WTC11 (cell line): ENCODE measurements at regions not wholly inside any gene's neighbourhood (a gene's known extent, or its start where the extent isn't known, plus 50 kb on each side); places are given as distances from the start of the nearest gene placed in this dataset.

Experiments used
- ATF3 ChIP-seq: sonication (generic); formaldehyde crosslinking; conservative IDR thresholded peaks from 2 replicates; pipeline ENCODE4 v1.8.1; 2022; ENCODE audit warnings: mild to moderate bottlenecking, missing genetic modification reagents
- CREB1 ChIP-seq: sonication (generic); formaldehyde crosslinking; IDR thresholded peaks from 2 replicates; pipeline ENCODE4 v1.8.0; 2023; ENCODE audit warnings: mild to moderate bottlenecking, missing genetic modification reagents
- CTCF ChIP-seq: fragments of 200-600 bp; IDR thresholded peaks from 2 replicates; pipeline ENCODE4 v1.8.0; 2022; ENCODE audit warnings: antibody characterized with exemption
- FOXJ3 ChIP-seq: sonication (generic); formaldehyde crosslinking; IDR thresholded peaks from 2 replicates; pipeline ENCODE4 v1.9.0; 2021; ENCODE audit warnings: missing genetic modification reagents, mild to moderate bottlenecking, borderline replicate concordance
- FOXK1 ChIP-seq: sonication (generic); formaldehyde crosslinking; IDR thresholded peaks from 2 replicates; pipeline ENCODE4 v1.8.0; 2022; ENCODE audit warnings: mild to moderate bottlenecking, moderate library complexity, missing genetic modification reagents
- IRF2 ChIP-seq: sonication (generic); formaldehyde crosslinking; IDR thresholded peaks from 2 replicates; pipeline ENCODE4 v1.8.0; 2022; ENCODE audit warnings: low read depth, missing genetic modification reagents, borderline replicate concordance
- MAX ChIP-seq: sonication (generic); formaldehyde crosslinking; IDR thresholded peaks from 2 replicates; pipeline ENCODE4 v1.8.0; 2022; ENCODE audit warnings: mild to moderate bottlenecking, missing genetic modification reagents
- SMAD4 ChIP-seq: sonication (generic); formaldehyde crosslinking; IDR thresholded peaks from 2 replicates; pipeline ENCODE4 v1.8.0; 2022; ENCODE audit warnings: mild to moderate bottlenecking, missing genetic modification reagents
- STAT6 ChIP-seq: sonication (generic); formaldehyde crosslinking; conservative IDR thresholded peaks from 2 replicates; pipeline ENCODE4 v1.8.1; 2023; ENCODE audit warnings: mild to moderate bottlenecking, low read depth, missing genetic modification reagents, moderate library complexity
- ZNF396 ChIP-seq: fragments of 250-450 bp; sonication (Bioruptor Pico); IDR thresholded peaks from 2 replicates; pipeline ENCODE4 v1.8.0; 2021; ENCODE audit warnings: mild to moderate bottlenecking, moderate library complexity, borderline replicate concordance
- ZNF512 ChIP-seq: sonication (generic); formaldehyde crosslinking; IDR thresholded peaks from 2 replicates; pipeline ENCODE4 v1.8.1; 2022; ENCODE audit warnings: missing genetic modification reagents, borderline replicate concordance

- TF ChIP-seq CTCF (no peak), ATF3 (CRISPR knock-in tag) (no peak), SMAD4 (CRISPR knock-in tag) (no peak), FOXK1 (CRISPR knock-in tag) (no peak), CREB1 (CRISPR knock-in tag) (no peak), ZNF512 (CRISPR knock-in tag) (no peak), ZNF396 (no peak), MAX (CRISPR knock-in tag) (no peak), STAT6 (CRISPR knock-in tag) (no peak), IRF2 (CRISPR knock-in tag) (no peak), FOXJ3 (no peak)
Measured at GRCh38 chr7:26467104-26467503, 175.4 kb downstream of the SNX10 start.
